H1 (cell line): ENCODE measurements at regions not wholly inside any gene's neighbourhood (a gene's known extent, or its start where the extent isn't known, plus 50 kb on each side); places are given as distances from the start of the nearest gene placed in this dataset.

Source experiments
- YY1 ChIP-seq: IDR thresholded peaks from 2 replicates; pipeline ENCODE4 v1.6.1; 2011; ENCODE audit warnings: low read depth, mild to moderate bottlenecking, low read length
- TF ChIP-seq, protein P1 (sequence below): IDR thresholded peaks from 2 replicates; pipeline ENCODE4 v1.6.1; 2011; ENCODE audit warnings: low read depth, mild to moderate bottlenecking, low read length; ENCODE audit not compliant: insufficient read depth

DNA sequence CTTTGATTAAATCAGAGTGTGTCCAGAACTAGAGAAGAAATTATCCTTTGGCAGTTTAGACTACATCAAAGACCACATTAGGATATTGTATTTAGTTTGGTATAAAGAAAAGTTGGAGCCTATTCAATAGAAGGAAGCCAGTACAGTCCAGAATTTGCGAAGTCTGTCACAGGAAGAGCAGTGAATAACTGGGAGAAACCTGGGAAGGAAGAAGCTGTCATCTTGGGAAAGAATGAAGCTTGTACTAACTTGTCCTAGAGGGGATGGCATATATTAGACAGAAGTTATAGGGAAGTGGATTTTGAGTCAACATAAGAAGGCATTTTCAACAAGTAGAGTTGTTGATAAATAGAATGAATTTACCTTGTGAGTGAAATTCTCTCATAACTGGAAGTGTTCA lies 386.7 kb downstream of the LRIG3 start (continued):
- TF ChIP-seq, protein P1, sequence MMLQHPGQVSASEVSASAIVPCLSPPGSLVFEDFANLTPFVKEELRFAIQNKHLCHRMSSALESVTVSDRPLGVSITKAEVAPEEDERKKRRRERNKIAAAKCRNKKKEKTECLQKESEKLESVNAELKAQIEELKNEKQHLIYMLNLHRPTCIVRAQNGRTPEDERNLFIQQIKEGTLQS: no peak
- no peak for TF ChIP-seq YY1
